Mesodermal cell (in vitro differentiated cells): ENCODE measurements at regions not wholly inside any gene's neighbourhood (a gene's known extent, or its start where the extent isn't known, plus 50 kb on each side); places are given as distances from the start of the nearest gene placed in this dataset.

Experiments
- H3K27ac ChIP-seq: 2 replicates; pipeline ENCODE4 v1.7.0; 2013; ENCODE audit warnings: mild to moderate bottlenecking, low read depth, low read length, moderate library complexity; ENCODE audit not compliant: severe bottlenecking
- H3K36me3 ChIP-seq: 2 replicates; pipeline ENCODE4 v1.7.1; 2013; ENCODE audit warnings: mild to moderate bottlenecking, low read length, moderate library complexity; ENCODE audit not compliant: control insufficient read depth, insufficient read depth
- H3K4me1 ChIP-seq: one replicate; pipeline ENCODE4 v1.7.1; 2013; ENCODE audit warnings: mild to moderate bottlenecking, low read length; ENCODE audit not compliant: insufficient read depth, control insufficient read depth, poor library complexity, severe bottlenecking
- H3K4me3 ChIP-seq: 2 replicates; pipeline ENCODE4 v1.7.0; 2013; ENCODE audit warnings: low read length, control low read depth, mild to moderate bottlenecking; ENCODE audit not compliant: insufficient read depth, poor library complexity, severe bottlenecking; ENCODE audit errors: extremely low read depth
- H3K9me3 ChIP-seq: 2 replicates; pipeline ENCODE4 v1.7.1; 2013; ENCODE audit warnings: mild to moderate bottlenecking, low read length, moderate library complexity; ENCODE audit not compliant: control insufficient read depth
- WGBS, 2 experiments: methylation state at CpG; one replicate each; pipeline ENCODE4 v1.1.5; 2013; ENCODE audit warnings: missing lambda C conversion rate in 2 of 2; ENCODE audit not compliant: insufficient coverage in 2 of 2; 5-methylcytosine and 5-hydroxymethylcytosine counted together

- no peaks in the 10 kb centered on the region for H3K36me3 ChIP-seq
- H3K27ac ChIP-seq: no peak overlapping the region
- H3K9me3 ChIP-seq: no peaks in the 10 kb centered on the region
- WGBS, 2 experiments: 0 to 61% methylated on average over 1 to 2 of the region's 8 CpGs
- H3K4me1 ChIP-seq: peaks cover 3% of the 10 kb centered on the region
- H3K4me3 ChIP-seq: no peak overlapping the region
Observed at GRCh38 chr13:99892196-99892613, 79.4 kb downstream of the ZIC5 start.

- 83 to 93% methylated on average over 2 to 3 of the region's 4 CpGs for WGBS, 2 experiments
- no peaks in the 10 kb centered on the region for H3K4me1 ChIP-seq
Observed at GRCh38 chr13:99886706-99887105, 84.9 kb downstream of the ZIC5 start.

GRCh38 chr13:99884913-99885312 lies 86.7 kb downstream of the ZIC5 start:
- no peaks in the 10 kb centered on the region for H3K9me3 ChIP-seq
- no peak overlapping the region for H3K4me3 ChIP-seq
- no peak overlapping the region for H3K27ac ChIP-seq
- WGBS, 2 experiments: 70 to 77% methylated on average over 6 of the region's 6 CpGs
- H3K4me1 ChIP-seq: no peaks in the 10 kb centered on the region
- H3K36me3 ChIP-seq: no peaks in the 10 kb centered on the region

More at GRCh38 chr13:99886706-99887105, 84.9 kb downstream of the ZIC5 start:
- Histone ChIP-seq H3K36me3 (no peaks in the 10 kb centered on the region), H3K4me3 (no peak overlapping the region), H3K27ac (no peak overlapping the region), H3K9me3 (no peaks in the 10 kb centered on the region)

GRCh38 chr13:99883805-99884204 lies 87.8 kb downstream of the ZIC5 start:
- no peak overlapping the region for H3K27ac ChIP-seq
- no peaks in the 10 kb centered on the region for H3K9me3 ChIP-seq
- WGBS, 2 experiments: 73 to 88% methylated on average over 1 to 2 of the region's 2 CpGs
- H3K4me1 ChIP-seq: no peaks in the 10 kb centered on the region
- no peak overlapping the region for H3K4me3 ChIP-seq
- no peaks in the 10 kb centered on the region for H3K36me3 ChIP-seq

GRCh38 chr13:99878921-99879610 lies 92.5 kb downstream of the ZIC5 start:
- H3K9me3 ChIP-seq: no peaks in the 10 kb centered on the region
- H3K36me3 ChIP-seq: no peaks in the 10 kb centered on the region
- WGBS, 2 experiments: 79 to 83% methylated on average over 10 to 12 of the region's 13 CpGs
- no peak overlapping the region for H3K27ac ChIP-seq
- H3K4me1 ChIP-seq: no peaks in the 10 kb centered on the region
- no peak overlapping the region for H3K4me3 ChIP-seq

GRCh38 chr13:99876651-99877050 lies 94.9 kb downstream of the ZIC5 start:
- no peak overlapping the region for H3K4me3 ChIP-seq
- H3K9me3 ChIP-seq: no peaks in the 10 kb centered on the region
- no peaks in the 10 kb centered on the region for H3K36me3 ChIP-seq
- H3K27ac ChIP-seq: no peak overlapping the region
- WGBS, 2 experiments: 92% methylated on average over 2 of the region's 5 CpGs; no CpG with 5 or more reads in 1 of the 2 experiments
- H3K4me1 ChIP-seq: no peaks in the 10 kb centered on the region

DNA sequence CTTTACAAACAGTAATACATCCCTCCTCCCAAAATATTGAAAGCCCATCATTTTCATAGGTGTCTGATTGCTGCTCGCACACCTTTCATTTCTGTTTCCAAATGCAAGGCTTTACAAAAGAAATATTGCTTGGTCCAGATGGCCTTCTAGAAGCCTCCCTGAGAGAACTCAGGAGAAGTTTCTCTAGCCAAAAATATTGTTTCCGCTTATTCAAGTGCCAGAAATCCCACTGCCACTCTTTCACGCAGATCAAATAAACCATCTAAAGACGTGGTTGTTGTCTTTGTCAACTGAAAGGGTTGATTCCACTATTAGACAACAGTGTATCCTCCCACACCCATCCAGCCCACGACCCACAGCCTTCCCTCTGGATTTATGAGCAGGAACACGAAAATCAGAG lies 96.2 kb downstream of the ZIC5 start:
- Histone ChIP-seq H3K36me3 (no peaks in the 10 kb centered on the region), H3K4me1 (no peaks in the 10 kb centered on the region), H3K4me3 (no peak overlapping the region), H3K9me3 (no peaks in the 10 kb centered on the region), H3K27ac (no peak overlapping the region)
- WGBS, 2 experiments: 96 to 100% methylated on average over 3 of the region's 6 CpGs

DNA sequence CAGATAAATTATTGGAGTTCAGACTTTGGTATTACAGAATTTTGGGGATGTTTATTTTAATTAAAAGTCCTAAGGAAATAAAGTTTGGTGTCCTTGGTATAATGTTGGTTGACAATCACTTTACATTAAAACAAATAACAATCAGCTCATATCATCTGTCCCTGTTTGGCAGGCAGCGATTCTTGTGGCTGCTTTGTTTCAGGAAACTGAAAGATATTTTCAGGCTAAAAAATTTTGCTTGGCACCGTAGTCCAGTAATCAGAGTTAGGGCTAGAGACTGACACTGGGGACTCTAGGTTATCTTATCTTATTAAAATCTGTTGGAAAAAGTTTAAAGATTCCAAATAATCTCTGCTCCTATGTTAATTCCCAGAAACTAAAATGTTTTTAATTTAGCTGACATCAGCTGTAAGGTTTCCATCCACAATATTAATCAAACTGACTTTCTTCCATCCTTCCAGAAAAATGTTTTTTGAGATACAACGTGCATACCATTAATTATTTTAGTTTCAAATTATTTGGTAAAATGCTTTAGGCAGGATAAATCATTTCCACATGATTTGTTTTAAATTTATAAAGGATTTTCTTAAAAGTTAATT lies 97.6 kb downstream of the ZIC5 start:
- Histone ChIP-seq H3K36me3 (no peaks in the 10 kb centered on the region), H3K4me3 (no peak overlapping the region), H3K27ac (no peak overlapping the region), H3K9me3 (no peaks in the 10 kb centered on the region), H3K4me1 (no peaks in the 10 kb centered on the region)
- WGBS, 2 experiments: 80% methylated on average over 1 of the region's 3 CpGs; no CpG with 5 or more reads in 1 of the 2 experiments

GRCh38 chr13:99873141-99873540 lies 98.4 kb downstream of the ZIC5 start:
- WGBS, 2 experiments: 100% methylated on average over 1 of the region's 2 CpGs; no CpG with 5 or more reads in 1 of the 2 experiments
- no peaks in the 10 kb centered on the region for H3K36me3 ChIP-seq
- H3K9me3 ChIP-seq: no peaks in the 10 kb centered on the region
- no peak overlapping the region for H3K4me3 ChIP-seq
- no peaks in the 10 kb centered on the region for H3K4me1 ChIP-seq
- no peak overlapping the region for H3K27ac ChIP-seq

GRCh38 chr13:99871249-99871898 lies 100.2 kb downstream of the ZIC5 start:
- H3K27ac ChIP-seq: no peak overlapping the region

GRCh38 chr13:99870541-99870940 lies 101.0 kb downstream of the ZIC5 start:
- WGBS, 2 experiments: 94 to 100% methylated on average over 3 to 5 of the region's 6 CpGs
- Histone ChIP-seq H3K36me3 (no peaks in the 10 kb centered on the region), H3K27ac (no peak overlapping the region), H3K4me3 (no peak overlapping the region), H3K4me1 (no peaks in the 10 kb centered on the region), H3K9me3 (no peaks in the 10 kb centered on the region)

More at GRCh38 chr13:99871249-99871898, 100.2 kb downstream of the ZIC5 start:
- 90 to 93% methylated on average over 4 to 5 of the region's 6 CpGs for WGBS, 2 experiments
- Histone ChIP-seq H3K4me1 (no peaks in the 10 kb centered on the region), H3K9me3 (no peaks in the 10 kb centered on the region), H3K36me3 (no peaks in the 10 kb centered on the region), H3K4me3 (no peak overlapping the region)
